ENCODE measurements at regions not wholly inside any gene's neighbourhood (a gene's known extent, or its start where the extent isn't known, plus 50 kb on each side); places are given as distances from the start of the nearest gene placed in this dataset.

- DNase-seq (ENCODE audit: low spot score), result no peak
Measured at GRCh38 chr2:19784456-19784855, 117.3 kb downstream of the TTC32 start.

- DNase-seq (ENCODE audit: low spot score), result no peak
Measured at GRCh38 chr2:19783935-19784334, 117.8 kb downstream of the TTC32 start.

DNA sequence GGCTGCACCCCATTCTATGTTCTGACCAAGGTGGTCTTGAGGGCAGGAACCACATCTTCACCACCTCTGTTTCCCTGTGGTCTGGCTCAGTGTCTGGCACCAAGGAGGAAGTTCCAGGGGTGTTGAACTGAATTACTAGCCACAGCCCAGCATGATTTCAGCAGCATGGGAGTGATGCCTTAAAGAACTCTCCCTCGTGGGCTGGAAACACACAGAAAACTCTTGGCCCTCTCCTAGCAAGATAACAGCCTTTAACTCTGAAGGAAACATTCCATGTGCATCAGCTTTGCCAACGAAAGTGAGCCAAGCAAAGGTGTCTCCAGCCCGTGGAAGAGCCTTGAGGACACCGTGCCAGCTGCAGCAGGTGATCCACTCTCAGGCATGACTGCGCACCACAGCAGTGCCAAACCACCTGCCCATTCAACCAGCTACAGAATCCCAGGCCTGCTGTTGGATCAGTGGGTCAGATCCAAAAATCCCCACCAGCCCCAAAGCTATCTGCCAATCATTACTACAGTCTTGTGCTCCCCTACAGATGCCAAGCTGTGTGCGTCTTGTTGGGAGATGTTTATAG is 124.8 kb downstream of the TTC32 start:
- no peak for DNase-seq (ENCODE audit: low spot score)

DNA sequence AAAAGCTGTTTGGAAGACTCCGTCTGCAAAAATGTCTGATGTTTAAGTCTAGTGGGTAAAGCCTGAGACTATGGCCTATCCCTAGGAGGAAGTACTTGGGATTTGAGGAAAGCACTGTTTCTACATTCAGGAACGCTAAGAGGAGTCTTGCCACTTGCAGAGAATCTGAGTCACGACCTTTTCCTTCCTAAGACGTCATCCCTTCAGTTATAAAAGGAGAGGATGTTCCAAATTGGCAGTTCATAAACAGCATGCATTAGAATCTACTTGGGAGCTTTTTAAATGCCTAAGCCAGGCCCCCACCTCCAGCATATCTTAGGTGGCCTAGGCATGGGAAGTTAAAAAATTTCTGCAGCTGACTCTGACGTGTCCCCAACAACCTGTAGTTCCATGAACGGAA is 125.9 kb downstream of the TTC32 start:
- no peak for DNase-seq (ENCODE audit: low spot score)

DNA sequence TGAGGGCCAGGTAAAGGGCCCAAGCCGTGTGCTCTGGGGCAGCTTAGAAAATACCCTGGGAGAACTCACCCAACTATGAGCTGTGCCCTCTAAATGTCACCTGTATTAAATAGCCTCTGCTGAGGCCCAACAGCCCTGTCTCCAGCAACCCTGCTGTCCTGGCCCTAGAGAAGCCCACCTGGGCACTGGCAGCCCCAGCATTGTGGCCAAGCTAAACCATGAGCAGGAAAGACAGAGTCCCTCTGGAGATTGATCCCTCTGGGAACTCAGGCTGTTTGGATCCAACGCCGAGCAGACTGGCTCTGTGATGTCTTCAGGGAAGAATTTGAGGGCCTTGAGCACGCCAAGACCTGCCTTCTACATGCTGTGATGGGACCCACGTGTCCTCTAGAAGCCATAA is 126.5 kb downstream of the TTC32 start:
- no peak for DNase-seq (ENCODE audit: low spot score)

DNA sequence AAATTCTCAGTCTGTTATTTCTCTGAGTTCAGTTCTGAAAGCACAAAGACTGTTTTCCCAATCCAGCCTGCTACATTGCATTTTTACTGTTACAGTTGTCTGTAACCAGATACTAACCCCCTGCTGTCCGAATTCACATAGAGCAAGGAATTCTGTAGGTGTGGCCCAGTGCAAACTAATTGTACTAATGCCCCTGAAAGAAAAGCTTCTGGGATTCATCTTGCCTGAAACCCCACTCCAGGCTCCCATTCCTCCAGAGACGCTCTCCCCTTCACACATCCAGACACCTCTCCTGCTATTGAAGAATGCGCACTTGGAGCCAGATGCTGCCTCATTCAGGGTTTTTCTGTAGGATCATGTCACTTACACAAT is 127.0 kb downstream of the TTC32 start:
- DNase-seq (ENCODE audit: low spot score), result peak; percentile 77

GRCh38 chr2:19772981-19773380 is 128.8 kb downstream of the TTC32 start:
- DNase-seq (ENCODE audit: low spot score), result no peak

GRCh38 chr2:19769513-19769912 is 132.3 kb downstream of the TTC32 start:
- no peak for DNase-seq (ENCODE audit: low spot score)

DNA sequence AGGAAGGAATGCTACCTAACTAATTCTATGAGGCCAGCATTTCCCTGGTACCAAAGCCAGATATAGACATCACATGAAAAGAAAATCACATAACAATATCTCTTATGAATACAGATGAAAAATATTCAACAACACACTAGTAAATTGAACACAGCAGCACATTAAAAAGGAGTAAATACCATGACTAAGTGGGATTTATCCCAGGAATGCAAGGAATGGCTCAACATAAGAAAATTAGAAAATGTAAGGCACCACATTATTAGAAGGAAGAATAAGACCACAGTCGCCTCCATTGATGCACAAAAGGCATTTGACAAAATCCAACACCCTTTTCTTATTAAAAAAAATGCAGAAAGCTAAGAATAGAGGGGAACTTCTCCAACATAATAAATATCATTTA is 133.9 kb downstream of the TTC32 start:
- DNase-seq (ENCODE audit: low spot score), result no peak

DNA sequence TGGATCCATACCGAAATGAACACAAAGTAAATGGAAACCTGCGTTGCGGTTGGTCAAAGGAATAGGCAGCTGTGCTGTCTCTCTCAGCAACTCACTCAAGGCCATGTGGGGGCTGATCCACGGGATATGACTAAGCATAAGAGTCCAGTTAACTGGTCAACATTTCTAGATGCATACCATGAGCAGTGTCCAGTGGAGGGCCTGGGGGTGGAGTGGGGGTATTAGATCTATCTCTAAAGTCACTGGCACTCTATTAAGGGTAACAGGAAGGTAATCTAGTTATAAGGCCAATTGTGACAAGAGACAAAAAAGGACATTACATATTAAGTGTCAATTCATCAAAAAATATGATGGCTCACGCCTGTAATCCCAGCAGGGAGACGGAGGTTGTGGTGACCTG is 136.8 kb downstream of the TTC32 start:
- no peak for DNase-seq (ENCODE audit: low spot score)

GRCh38 chr2:19763731-19764130 is 138.1 kb downstream of the TTC32 start:
- DNase-seq (ENCODE audit: low spot score), result no peak

- no peak for DNase-seq (ENCODE audit: low spot score)
Measured at GRCh38 chr2:19762959-19763605, 138.7 kb downstream of the TTC32 start.

DNA sequence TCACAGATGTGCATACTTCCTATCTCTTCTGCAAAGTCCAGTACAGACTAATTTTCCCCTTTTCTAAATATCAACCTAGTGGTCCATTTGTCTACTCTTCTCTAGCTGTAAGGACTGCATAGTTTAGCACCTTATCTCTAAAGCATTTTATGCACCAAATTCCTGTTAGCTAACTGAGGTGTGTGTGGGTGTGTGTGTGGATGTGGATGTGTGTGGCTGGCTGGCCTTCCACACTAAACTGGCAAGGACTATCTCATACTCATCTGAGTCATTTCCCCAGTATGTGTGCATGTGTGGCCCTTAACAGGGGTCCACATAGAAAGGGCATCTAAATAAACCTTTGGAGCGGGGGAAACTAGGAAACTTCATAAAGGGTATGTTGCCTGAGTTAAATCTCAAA is 139.6 kb downstream of the TTC32 start:
- no peak for DNase-seq (ENCODE audit: low spot score)

GRCh38 chr2:19759880-19760279 is 141.9 kb downstream of the TTC32 start:
- DNase-seq (ENCODE audit: low spot score), result no peak

DNA sequence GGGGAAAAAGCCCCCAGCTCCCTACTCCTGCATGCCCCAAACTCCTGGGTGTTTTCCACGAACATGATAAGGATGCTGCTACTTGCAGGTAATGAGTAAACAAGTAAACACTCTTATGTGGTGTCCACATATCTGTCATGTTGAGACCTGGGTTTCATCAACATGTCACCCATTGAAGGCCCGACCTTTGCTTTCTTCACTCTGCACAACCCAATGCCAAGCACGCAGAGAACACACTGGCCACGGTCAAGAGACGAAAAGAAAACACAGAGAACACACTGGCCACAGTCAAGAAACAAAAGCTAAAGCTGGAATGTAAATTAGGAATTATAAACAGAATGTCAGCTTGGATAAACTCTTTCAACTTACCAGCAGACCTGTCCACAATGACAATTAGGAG is 143.1 kb downstream of the TTC32 start:
- DNase-seq (ENCODE audit: low spot score), result no peak

GRCh38 chr2:19757586-19757985 is 144.2 kb downstream of the TTC32 start:
- no peak for DNase-seq (ENCODE audit: low spot score)

DNA sequence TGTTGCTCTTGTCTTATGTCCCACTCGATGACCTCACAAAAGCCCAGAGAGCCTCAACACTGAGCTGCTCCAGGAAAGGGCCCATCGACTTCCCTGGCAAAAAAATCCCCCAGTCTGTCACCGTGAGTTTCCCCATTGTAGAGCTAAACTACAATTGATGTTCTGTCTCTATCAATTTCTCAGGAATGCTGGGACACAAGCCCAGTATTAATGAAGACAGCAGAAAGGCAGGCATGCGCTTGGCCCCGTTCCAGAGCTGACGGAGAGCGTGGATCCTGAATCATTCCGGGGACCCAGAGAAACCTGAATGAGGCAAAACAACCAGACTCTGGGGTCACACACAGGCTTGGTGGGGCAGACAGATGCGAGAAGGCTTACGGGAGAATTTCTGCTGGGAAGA is 146.9 kb downstream of the TTC32 start:
- DNase-seq (ENCODE audit: low spot score), result no peak

DNA sequence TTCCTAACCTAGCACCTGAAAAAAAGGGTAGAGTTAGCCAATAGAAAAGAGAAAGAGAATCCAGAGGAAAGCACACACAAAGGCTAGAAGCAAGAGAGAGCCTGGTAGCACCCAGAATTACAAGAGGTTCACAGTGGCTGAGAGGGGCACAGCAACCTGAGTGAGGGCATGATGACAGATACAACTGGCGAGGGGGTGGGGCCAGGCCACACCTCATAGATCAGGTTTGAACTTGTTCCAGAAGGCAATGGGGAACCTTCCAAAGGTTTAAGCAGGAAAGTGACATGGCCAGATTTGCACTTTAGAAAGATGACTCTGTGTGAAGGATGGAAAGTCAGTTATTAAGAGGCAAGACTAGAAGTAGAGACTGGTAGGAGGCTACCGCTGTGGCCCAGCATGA is 148.0 kb downstream of the TTC32 start:
- no peak for DNase-seq (ENCODE audit: low spot score)

DNA sequence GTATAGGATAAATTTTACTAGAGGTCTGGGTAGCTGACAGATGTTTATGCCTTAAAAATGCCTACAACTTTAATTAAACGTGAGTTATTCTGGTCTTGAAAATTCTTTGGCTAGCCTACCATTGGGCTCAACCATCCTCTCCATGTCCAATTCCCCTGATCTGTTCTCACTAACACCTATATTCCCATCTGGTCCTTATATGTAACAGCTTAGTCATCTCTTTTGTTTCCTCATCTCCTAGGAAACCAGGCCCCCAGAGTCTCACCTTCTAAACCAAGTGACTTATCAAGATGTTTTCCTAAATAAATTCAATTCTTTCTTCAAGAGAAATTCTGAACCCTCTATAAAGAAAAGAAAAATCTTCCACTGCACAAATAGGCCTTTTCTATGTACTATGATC is 148.5 kb downstream of the TTC32 start:
- no peak for DNase-seq (ENCODE audit: low spot score)

DNA sequence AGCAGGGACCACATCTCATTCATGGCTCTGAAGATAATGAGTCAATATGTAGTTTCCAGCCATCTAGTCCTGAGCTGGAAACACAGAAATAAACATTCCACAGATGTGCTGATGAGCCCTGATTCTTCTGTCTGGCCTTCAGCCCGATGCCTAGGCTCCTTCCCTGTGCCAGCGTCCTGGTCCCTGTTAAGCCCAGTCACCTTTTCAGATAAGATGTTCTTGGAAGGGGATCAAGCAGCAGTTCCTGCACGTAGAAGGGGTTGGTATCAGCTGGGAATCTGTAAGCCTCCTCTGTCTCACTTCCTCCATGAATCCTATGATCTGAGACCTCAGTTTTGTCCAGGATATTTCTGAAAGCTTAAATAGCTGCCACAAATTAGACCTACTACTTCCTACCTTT is 149.3 kb downstream of the TTC32 start:
- no peak for DNase-seq (ENCODE audit: low spot score)

GRCh38 chr2:19751631-19752030 is 150.2 kb downstream of the TTC32 start:
- DNase-seq (ENCODE audit: low spot score), result no peak

- no peak for DNase-seq (ENCODE audit: low spot score)
Measured at GRCh38 chr2:19750136-19750535, 151.6 kb downstream of the TTC32 start.

DNA sequence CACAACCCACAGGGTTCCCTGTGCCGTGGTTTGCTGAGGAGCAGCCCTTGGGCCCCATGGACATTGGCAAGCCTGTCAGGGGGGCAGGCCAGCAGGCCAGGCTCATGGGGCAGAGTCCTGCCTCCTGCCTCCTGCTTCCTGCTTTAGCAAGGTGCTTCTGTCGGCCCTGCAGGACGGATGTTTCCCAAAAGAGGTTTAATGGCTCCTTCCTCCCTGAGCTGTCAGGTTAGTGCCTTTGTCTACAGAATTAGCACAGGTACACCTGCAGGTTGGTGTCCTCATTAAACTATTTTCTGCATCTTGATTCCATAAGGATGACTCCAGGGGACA is 152.3 kb downstream of the TTC32 start:
- no peak for DNase-seq (ENCODE audit: low spot score)

- no peak for DNase-seq (ENCODE audit: low spot score)
Measured at GRCh38 chr2:19748711-19749506, 152.9 kb downstream of the TTC32 start.

All from iPS-NIHi11 (cell line).